ENCODE measurements at regions not wholly inside any gene's neighbourhood (a gene's known extent, or its start where the extent isn't known, plus 50 kb on each side); places are given as distances from the start of the nearest gene placed in this dataset.

- WGBS, 5 donors = 38 to 58% (median 53%) methylated on average over 2 of the region's 2 CpGs
- no peaks in the 10 kb centered on the region for H3K27me3 ChIP-seq (replicated peaks in 1 of 7)
- no peak overlapping the region for H3K27ac ChIP-seq
- H3K4me1 ChIP-seq = no peaks in the 10 kb centered on the region
- no peaks in the 10 kb centered on the region for H3K9me3 ChIP-seq
- DNase-seq = no peak
- intact Hi-C loops (cut with DNase I; ENCODE audit: low total_unique reads) = no loop called here
- TF ChIP-seq, protein P1, sequence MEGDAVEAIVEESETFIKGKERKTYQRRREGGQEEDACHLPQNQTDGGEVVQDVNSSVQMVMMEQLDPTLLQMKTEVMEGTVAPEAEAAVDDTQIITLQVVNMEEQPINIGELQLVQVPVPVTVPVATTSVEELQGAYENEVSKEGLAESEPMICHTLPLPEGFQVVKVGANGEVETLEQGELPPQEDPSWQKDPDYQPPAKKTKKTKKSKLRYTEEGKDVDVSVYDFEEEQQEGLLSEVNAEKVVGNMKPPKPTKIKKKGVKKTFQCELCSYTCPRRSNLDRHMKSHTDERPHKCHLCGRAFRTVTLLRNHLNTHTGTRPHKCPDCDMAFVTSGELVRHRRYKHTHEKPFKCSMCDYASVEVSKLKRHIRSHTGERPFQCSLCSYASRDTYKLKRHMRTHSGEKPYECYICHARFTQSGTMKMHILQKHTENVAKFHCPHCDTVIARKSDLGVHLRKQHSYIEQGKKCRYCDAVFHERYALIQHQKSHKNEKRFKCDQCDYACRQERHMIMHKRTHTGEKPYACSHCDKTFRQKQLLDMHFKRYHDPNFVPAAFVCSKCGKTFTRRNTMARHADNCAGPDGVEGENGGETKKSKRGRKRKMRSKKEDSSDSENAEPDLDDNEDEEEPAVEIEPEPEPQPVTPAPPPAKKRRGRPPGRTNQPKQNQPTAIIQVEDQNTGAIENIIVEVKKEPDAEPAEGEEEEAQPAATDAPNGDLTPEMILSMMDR (IDR thresholded peaks at IDR 0.05 in 8 of 11, conservative IDR thresholded peaks at IDR 0.05 in 3 of 11) = no peak
- H3K36me3 ChIP-seq = no peaks in the 10 kb centered on the region
- no peak overlapping the region for H3K4me3 ChIP-seq
Observed at GRCh38 chr4:37138789-37139188, 105.8 kb upstream of the NWD2 start.

DNA sequence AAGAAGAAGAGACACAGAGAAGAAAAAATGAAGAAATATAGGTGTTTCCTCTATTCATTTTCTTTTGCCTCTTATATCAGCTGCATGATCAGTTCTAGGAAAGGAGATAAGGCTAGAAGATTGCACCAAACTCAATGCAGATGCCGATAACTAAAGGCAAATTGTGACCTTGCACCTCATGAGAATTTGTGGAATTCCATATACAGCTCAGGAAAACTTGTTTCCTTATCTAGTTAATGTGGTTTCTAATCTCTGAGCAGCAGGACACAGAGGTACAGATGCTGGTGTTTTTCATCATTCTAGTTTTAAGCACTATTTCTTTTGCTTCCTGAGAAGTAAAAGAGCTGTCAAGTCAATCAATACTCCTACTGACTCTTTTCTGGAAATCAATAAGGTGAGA lies 104.6 kb upstream of the NWD2 start:
- Histone ChIP-seq H3K27me3 (replicated peaks in 1 of 7) (no peaks in the 10 kb centered on the region), H3K9me3 (no peaks in the 10 kb centered on the region), H3K4me3 (no peak overlapping the region), H3K27ac (no peak overlapping the region), H3K36me3 (no peaks in the 10 kb centered on the region), H3K4me1 (no peaks in the 10 kb centered on the region)
- TF ChIP-seq POLR2AphosphoS5 (IDR thresholded peaks at IDR 0.05) (no peak), POLR2A (IDR thresholded peaks at IDR 0.05) (no peak)
- TF ChIP-seq, protein P1 (IDR thresholded peaks at IDR 0.05 in 8 of 11, conservative IDR thresholded peaks at IDR 0.05 in 3 of 11) = no peak
- intact Hi-C loops (cut with DNase I; ENCODE audit: low total_unique reads) = no loop called here
- no peak for DNase-seq
- WGBS, 5 donors = 10 to 24% (median 21%) methylated on average over 1 of the region's 1 CpG

- H3K27me3 ChIP-seq (replicated peaks in 1 of 7) = no peaks in the 10 kb centered on the region
- H3K9me3 ChIP-seq = peaks cover 0 to 18% (median 0%) of the 10 kb centered on the region in 8 donors
- 65 to 89% (median 69%) methylated on average over 2 of the region's 2 CpGs for WGBS, 5 donors
- no peaks in the 10 kb centered on the region for H3K4me1 ChIP-seq
- DNase-seq = no peak
- H3K36me3 ChIP-seq = no peaks in the 10 kb centered on the region
- intact Hi-C loops (cut with DNase I; ENCODE audit: low total_unique reads) = no loop called here
- no peak overlapping the region for H3K27ac ChIP-seq
- no peak overlapping the region for H3K4me3 ChIP-seq
- TF ChIP-seq POLR2A (IDR thresholded peaks at IDR 0.05) (no peak), POLR2AphosphoS5 (IDR thresholded peaks at IDR 0.05) (no peak)
- TF ChIP-seq, protein P1 (IDR thresholded peaks at IDR 0.05 in 8 of 11, conservative IDR thresholded peaks at IDR 0.05 in 3 of 11) = no peak
Observed at GRCh38 chr4:37146260-37146659, 98.3 kb upstream of the NWD2 start.

DNA sequence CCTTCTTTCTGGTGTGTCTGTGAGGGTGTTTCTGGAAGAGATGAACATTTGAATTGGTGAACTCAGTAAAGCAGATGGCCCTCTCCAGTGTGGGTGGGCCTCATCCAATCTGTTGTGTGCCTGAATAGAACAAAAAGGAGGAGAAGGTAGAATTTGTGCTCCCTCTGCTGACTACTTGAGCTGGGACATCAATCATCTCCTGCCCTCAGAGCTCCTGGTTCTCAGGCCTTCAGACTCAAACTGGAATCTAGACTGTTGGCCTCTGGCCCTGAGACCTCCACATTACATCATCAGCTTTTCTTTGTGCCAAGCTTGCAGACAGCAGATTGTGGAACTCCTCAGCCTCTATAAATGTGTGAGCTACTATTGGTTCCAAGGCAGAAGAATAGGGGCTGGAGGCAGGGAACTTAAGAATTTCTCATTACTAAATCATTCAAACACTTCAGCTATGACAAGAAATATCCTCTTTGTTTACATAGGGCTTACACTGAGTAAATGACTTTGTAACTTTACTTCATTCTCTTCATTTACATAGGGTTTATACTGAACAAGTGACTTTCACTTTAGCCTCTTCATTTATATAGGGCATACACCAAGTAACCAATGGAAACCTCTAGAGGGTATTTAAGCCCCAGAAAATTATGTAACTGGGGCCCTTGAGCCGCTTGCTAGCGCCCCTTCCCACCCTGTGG lies 86.9 kb upstream of the NWD2 start:
- H3K9me3 ChIP-seq = no peaks in the 10 kb centered on the region
- no peak overlapping the region for H3K27ac ChIP-seq
- WGBS, 5 donors = 79 to 90% (median 85%) methylated on average over 2 of the region's 2 CpGs
- H3K4me1 ChIP-seq = no peaks in the 10 kb centered on the region
- no peak overlapping the region for H3K4me3 ChIP-seq
- intact Hi-C loops (cut with DNase I; ENCODE audit: low total_unique reads) = no loop called here
- TF ChIP-seq POLR2A (IDR thresholded peaks at IDR 0.05) (no peak), POLR2AphosphoS5 (IDR thresholded peaks at IDR 0.05) (no peak)
- TF ChIP-seq, protein P1 (IDR thresholded peaks at IDR 0.05 in 8 of 11, conservative IDR thresholded peaks at IDR 0.05 in 3 of 11) = no peak
- H3K36me3 ChIP-seq = no peaks in the 10 kb centered on the region
- H3K27me3 ChIP-seq (replicated peaks in 1 of 7) = no peaks in the 10 kb centered on the region
- DNase-seq = no peak
